Glutamatergic neuron (in vitro differentiated cells): ENCODE measurements at regions not wholly inside any gene's neighbourhood (a gene's known extent, or its start where the extent isn't known, plus 50 kb on each side); places are given as distances from the start of the nearest gene placed in this dataset.
"Not testable (repeated sequence)": the region's sequence is repeated elsewhere in the genome, so short reads cannot be mapped to it uniquely, and the experiment has no call there.

Experiments
- DNase-seq: peaks from one replicate; pipeline ENCODE4 v3.0.0; 2022
- H3K27ac Mint-ChIP-seq: one replicate; pipeline ENCODE4 v1.8.0; 2020; ENCODE audit warnings: mild to moderate bottlenecking, mixed read lengths, inconsistent platforms; ENCODE audit not compliant: unreplicated experiment
- H3K27me3 Mint-ChIP-seq: one replicate; pipeline ENCODE4 v1.8.0; 2020; ENCODE audit warnings: mild to moderate bottlenecking, moderate library complexity, mixed read lengths, inconsistent platforms; ENCODE audit not compliant: unreplicated experiment
- H3K36me3 Mint-ChIP-seq: one replicate; pipeline ENCODE4 v1.8.0; 2020; ENCODE audit warnings: mild to moderate bottlenecking, mixed read lengths, inconsistent platforms; ENCODE audit not compliant: unreplicated experiment
- H3K4me1 Mint-ChIP-seq: one replicate; pipeline ENCODE4 v1.8.0; 2020; ENCODE audit warnings: mild to moderate bottlenecking, low read depth, mixed read lengths, inconsistent platforms; ENCODE audit not compliant: unreplicated experiment
- H3K4me3 Mint-ChIP-seq: one replicate; pipeline ENCODE4 v1.8.0; 2020; ENCODE audit warnings: mild to moderate bottlenecking, mixed read lengths, inconsistent platforms; ENCODE audit not compliant: unreplicated experiment
- H3K9me3 Mint-ChIP-seq: one replicate; pipeline ENCODE4 v1.8.0; 2020; ENCODE audit warnings: mild to moderate bottlenecking, moderate library complexity, mixed read lengths, inconsistent platforms; ENCODE audit not compliant: unreplicated experiment
- TF ChIP-seq, protein P1 (sequence below): fragments of 200-600 bp; sonication (generic); IDR thresholded peaks from one replicate; pipeline ENCODE4 v1.5.0; 2021; ENCODE audit not compliant: partially characterized antibody, unreplicated experiment

DNA sequence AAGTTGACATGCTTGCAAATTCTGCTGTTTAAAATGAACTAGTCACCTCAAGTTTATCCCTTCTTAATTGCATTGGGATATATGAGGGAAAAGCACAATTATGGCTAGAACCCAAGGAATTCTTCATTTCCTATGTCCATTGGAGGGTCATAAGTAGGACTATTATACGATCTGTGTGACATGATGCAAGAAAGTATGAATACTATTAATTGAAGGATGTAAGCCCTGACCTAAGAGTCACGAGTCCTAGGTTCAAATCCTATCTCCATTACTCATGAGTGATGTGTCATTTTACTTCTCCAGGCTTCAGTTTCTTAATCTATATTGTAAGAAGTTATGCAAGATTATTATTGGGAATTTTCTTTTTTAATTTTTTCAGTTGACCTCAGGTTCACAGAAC is 542.9 kb upstream of the GRIA3 start:
- Mint-ChIP-seq H3K9me3 (no peaks in the 10 kb centered on the region), H3K36me3 (no peaks in the 10 kb centered on the region), H3K4me3 (no peak overlapping the region), H3K27me3 (no peaks in the 10 kb centered on the region), H3K27ac (no peak overlapping the region), H3K4me1 (no peaks in the 10 kb centered on the region)
- TF ChIP-seq, protein P1, sequence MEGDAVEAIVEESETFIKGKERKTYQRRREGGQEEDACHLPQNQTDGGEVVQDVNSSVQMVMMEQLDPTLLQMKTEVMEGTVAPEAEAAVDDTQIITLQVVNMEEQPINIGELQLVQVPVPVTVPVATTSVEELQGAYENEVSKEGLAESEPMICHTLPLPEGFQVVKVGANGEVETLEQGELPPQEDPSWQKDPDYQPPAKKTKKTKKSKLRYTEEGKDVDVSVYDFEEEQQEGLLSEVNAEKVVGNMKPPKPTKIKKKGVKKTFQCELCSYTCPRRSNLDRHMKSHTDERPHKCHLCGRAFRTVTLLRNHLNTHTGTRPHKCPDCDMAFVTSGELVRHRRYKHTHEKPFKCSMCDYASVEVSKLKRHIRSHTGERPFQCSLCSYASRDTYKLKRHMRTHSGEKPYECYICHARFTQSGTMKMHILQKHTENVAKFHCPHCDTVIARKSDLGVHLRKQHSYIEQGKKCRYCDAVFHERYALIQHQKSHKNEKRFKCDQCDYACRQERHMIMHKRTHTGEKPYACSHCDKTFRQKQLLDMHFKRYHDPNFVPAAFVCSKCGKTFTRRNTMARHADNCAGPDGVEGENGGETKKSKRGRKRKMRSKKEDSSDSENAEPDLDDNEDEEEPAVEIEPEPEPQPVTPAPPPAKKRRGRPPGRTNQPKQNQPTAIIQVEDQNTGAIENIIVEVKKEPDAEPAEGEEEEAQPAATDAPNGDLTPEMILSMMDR, result no peak
- no peak for DNase-seq

GRCh38 chrX:122641826-122642225 is 542.3 kb upstream of the GRIA3 start:
- no peak for DNase-seq
- Mint-ChIP-seq H3K4me1 (no peaks in the 10 kb centered on the region), H3K4me3 (no peak overlapping the region), H3K27ac (no peak overlapping the region), H3K27me3 (no peaks in the 10 kb centered on the region), H3K9me3 (no peaks in the 10 kb centered on the region), H3K36me3 (no peaks in the 10 kb centered on the region)
- TF ChIP-seq, protein P1, result no peak

- H3K4me1 Mint-ChIP-seq, H3K27me3 Mint-ChIP-seq, H3K4me3 Mint-ChIP-seq, H3K9me3 Mint-ChIP-seq: not testable (repeated sequence)
- Mint-ChIP-seq H3K27ac (peak overlapping the region; percentile 70), H3K36me3 (peaks cover 13% of the 10 kb centered on the region)
- DNase-seq, result peak; percentile 13
These were observed 528.8 kb upstream of the GRIA3 start for GRCh38 chrX:122655256-122655655.

GRCh38 chrX:122666601-122667000 is 517.5 kb upstream of the GRIA3 start:
- Mint-ChIP-seq H3K4me1 (peaks cover 4% of the 10 kb centered on the region), H3K27me3 (peaks cover 2% of the 10 kb centered on the region), H3K9me3 (no peaks in the 10 kb centered on the region), H3K4me3 (no peak overlapping the region), H3K36me3 (no peaks in the 10 kb centered on the region), H3K27ac (no peak overlapping the region)
- no peak for DNase-seq
- TF ChIP-seq, protein P1, result no peak

DNA sequence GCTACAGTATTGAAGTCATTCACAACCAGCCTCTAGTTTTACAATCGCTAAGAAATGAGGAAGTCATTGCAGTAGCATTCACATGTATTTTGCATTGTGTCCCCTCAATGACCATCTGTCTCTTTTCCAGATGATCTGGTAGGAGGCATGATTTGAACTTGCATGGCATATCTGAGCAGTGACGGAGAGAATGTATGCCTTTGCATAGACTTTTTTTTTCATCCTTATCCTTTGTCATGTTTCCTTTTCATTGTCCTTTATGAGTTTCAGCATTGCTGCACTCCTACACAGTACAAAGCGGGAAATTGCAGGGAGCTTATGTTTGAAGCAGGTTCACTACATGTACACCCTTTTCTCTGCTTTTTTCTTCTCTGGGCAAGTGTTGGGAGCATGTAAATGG is 516.4 kb upstream of the GRIA3 start:
- Mint-ChIP-seq H3K4me1 (peaks cover 1% of the 10 kb centered on the region), H3K9me3 (no peaks in the 10 kb centered on the region), H3K36me3 (no peaks in the 10 kb centered on the region), H3K27ac (no peak overlapping the region), H3K4me3 (no peak overlapping the region), H3K27me3 (peaks cover 2% of the 10 kb centered on the region)
- no peak for DNase-seq
- TF ChIP-seq, protein P1, result no peak

GRCh38 chrX:122703762-122704161 is 480.3 kb upstream of the GRIA3 start:
- Mint-ChIP-seq H3K9me3 (peaks cover 2% of the 10 kb centered on the region), H3K4me3 (no peak overlapping the region), H3K27me3 (peaks cover 2% of the 10 kb centered on the region), H3K27ac (no peak overlapping the region), H3K4me1 (no peaks in the 10 kb centered on the region), H3K36me3 (no peaks in the 10 kb centered on the region)
- DNase-seq, result no peak
- TF ChIP-seq, protein P1, result no peak
